ENCODE measurements at regions not wholly inside any gene's neighbourhood (a gene's known extent, or its start where the extent isn't known, plus 50 kb on each side); places are given as distances from the start of the nearest gene placed in this dataset.

- TF ChIP-seq CTCF (IDR thresholded peaks at IDR 0.05; ENCODE audit: insufficient read depth, low read length) (no peak), REST (IDR thresholded peaks at IDR 0.05; ENCODE audit: insufficient replicate concordance, low read depth) (no peak), GABPA (IDR thresholded peaks at IDR 0.05; ENCODE audit: low read depth) (no peak), POLR2AphosphoS5 (IDR thresholded peaks at IDR 0.05; ENCODE audit: low read depth) (no peak), SPI1 (IDR thresholded peaks at IDR 0.05; ENCODE audit: borderline replicate concordance, low read depth) (no peak)
These were observed 255.2 kb downstream of the AUH start for GRCh38 chr9:91106415-91107081.

Data from HL-60 (cell line).